PC-9 (cell line): ENCODE measurements at regions not wholly inside any gene's neighbourhood (a gene's known extent, or its start where the extent isn't known, plus 50 kb on each side); places are given as distances from the start of the nearest gene placed in this dataset.

Experiments used
- BruUV-seq: library from RNA; stranded (reverse); fragments of 400-500 nt; replicated peaks from 2 replicates; lab custom pipeline; 2021; lab: Mats Ljungman, UMichigan
- CTCF ChIA-PET: fragments of 300-600 bp; sonication (Branson Sonifier 250); formaldehyde crosslinking; loops from one replicate; lab custom pipeline; 2022; ENCODE audit warnings: antibody characterized with exemption; lab: Charles Lee
- POLR2A ChIA-PET: fragments of 300-600 bp; sonication (Branson Sonifier 250); formaldehyde crosslinking; loops from one replicate; lab custom pipeline; 2022; ENCODE audit warnings: antibody characterized with exemption; ENCODE audit not compliant: unreplicated experiment; lab: Charles Lee
- DNase-seq, 2 experiments: peaks; one replicate each; pipeline versions ENCODE4 v3.0.0 to v3.0.0-alpha.2; 2015 to 2022; ENCODE audit warnings: mixed read lengths in 1 of 2
- H2AFZ ChIP-seq: fragments of 200-600 bp; sonication (generic); 2 replicates; pipeline ENCODE4 v1.8.1; 2017; ENCODE audit warnings: antibody characterized with exemption
- H3F3A ChIP-seq: fragments of 200-600 bp; sonication (generic); 2 replicates; pipeline ENCODE4 v1.8.1; 2017; ENCODE audit warnings: antibody characterized with exemption, mild to moderate bottlenecking, low read depth; ENCODE audit not compliant: insufficient read depth
- H3K27ac ChIP-seq: fragments of 200-600 bp; sonication (generic); 2 replicates; pipeline ENCODE4 v1.6.1; 2016; ENCODE audit warnings: mixed run types
- H3K27me3 ChIP-seq: fragments of 200-600 bp; sonication (generic); 2 replicates; pipeline ENCODE4 v1.6.1; 2016; ENCODE audit warnings: low read depth, mixed run types; ENCODE audit not compliant: insufficient read depth
- H3K36me3 ChIP-seq: fragments of 200-600 bp; sonication (generic); 2 replicates; pipeline ENCODE4 v1.6.1; 2016; ENCODE audit warnings: low read depth, mixed run types
- H3K4me1 ChIP-seq: fragments of 200-600 bp; sonication (generic); replicated peaks from 2 replicates; pipeline ENCODE4 v1.6.1; 2016; ENCODE audit warnings: mixed run types; ENCODE audit not compliant: insufficient read depth
- H3K4me2 ChIP-seq: fragments of 200-600 bp; sonication (generic); 2 replicates; pipeline ENCODE4 v1.6.1; 2017; ENCODE audit warnings: mixed run types
- H3K4me3 ChIP-seq: fragments of 200-600 bp; sonication (generic); 2 replicates; pipeline ENCODE4 v1.6.1; 2016; ENCODE audit warnings: mixed run types
- H3K79me2 ChIP-seq: fragments of 200-600 bp; sonication (generic); 2 replicates; pipeline ENCODE4 v1.6.1; 2017; ENCODE audit warnings: low read depth, mixed run types
- H3K9me2 ChIP-seq: fragments of 200-600 bp; sonication (generic); 2 replicates; pipeline ENCODE4 v1.8.1; 2017; ENCODE audit warnings: mild to moderate bottlenecking; ENCODE audit not compliant: insufficient read depth
- H3K9me3 ChIP-seq: fragments of 200-600 bp; sonication (generic); 2 replicates; pipeline ENCODE4 v1.8.1; 2016; ENCODE audit warnings: low read depth; ENCODE audit not compliant: insufficient read depth
- H4K20me1 ChIP-seq: fragments of 200-600 bp; sonication (generic); 2 replicates; pipeline ENCODE4 v1.8.1; 2017; ENCODE audit not compliant: insufficient read depth
- CTCF ChIP-seq: fragments of 200-600 bp; sonication (generic); conservative IDR thresholded peaks from 2 replicates; pipeline ENCODE4 v1.6.1; 2017; ENCODE audit warnings: mixed run types, antibody characterized with exemption, mild to moderate bottlenecking, moderate library complexity
- EZH2 ChIP-seq: fragments of 200-600 bp; sonication (generic); IDR thresholded peaks from 2 replicates; pipeline ENCODE4 v1.8.0; 2017; ENCODE audit warnings: antibody characterized with exemption, low read depth
- intact Hi-C: fragments of 100-400 bp; cut with micrococcal nuclease; formaldehyde crosslinking; loops from one replicate; pipeline ENCODE4 v1.10.0; 2022; ENCODE audit not compliant: unreplicated experiment

DNA sequence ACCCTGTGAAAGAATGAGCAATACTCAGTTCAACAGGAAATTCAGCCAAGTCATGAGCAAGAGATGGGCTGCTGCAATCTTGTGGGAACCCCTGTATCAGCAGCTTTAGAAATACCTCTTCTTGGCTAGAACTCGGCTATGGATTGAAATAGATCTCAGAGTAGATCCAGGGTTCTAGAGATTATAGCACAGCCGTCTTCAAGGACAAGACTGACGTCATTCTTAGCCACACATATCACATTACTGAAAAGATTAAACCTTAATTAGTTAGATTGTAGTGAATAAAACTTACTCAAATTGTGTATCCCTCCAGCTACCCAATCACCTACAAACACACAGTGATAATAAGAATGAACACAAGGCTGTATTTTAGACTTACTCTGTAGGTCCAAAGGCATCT lies 776.4 kb downstream of the EPHA4 start:
- Histone ChIP-seq H3K4me1 (no peaks in the 10 kb centered on the region), H3K79me2 (no peaks in the 10 kb centered on the region), H3K27ac (no peak overlapping the region), H2AFZ (no peak overlapping the region), H3K9me3 (no peaks in the 10 kb centered on the region), H3K36me3 (no peaks in the 10 kb centered on the region), H3K9me2 (peaks cover 3% of the 10 kb centered on the region; the same call in 1 of the 2 replicates), H3K4me2 (no peak overlapping the region), H3K4me3 (no peak overlapping the region), H3K27me3 (no peaks in the 10 kb centered on the region), H3F3A (no peaks in the 10 kb centered on the region), H4K20me1 (no peaks in the 10 kb centered on the region)
- BruUV-seq = no TSS peak
- ChIA-PET POLR2A (no interaction called here), CTCF (no interaction called here)
- DNase-seq = no peak
- intact Hi-C loops = no loop called here
- TF ChIP-seq CTCF = no peak
- no peak for TF ChIP-seq EZH2

DNA sequence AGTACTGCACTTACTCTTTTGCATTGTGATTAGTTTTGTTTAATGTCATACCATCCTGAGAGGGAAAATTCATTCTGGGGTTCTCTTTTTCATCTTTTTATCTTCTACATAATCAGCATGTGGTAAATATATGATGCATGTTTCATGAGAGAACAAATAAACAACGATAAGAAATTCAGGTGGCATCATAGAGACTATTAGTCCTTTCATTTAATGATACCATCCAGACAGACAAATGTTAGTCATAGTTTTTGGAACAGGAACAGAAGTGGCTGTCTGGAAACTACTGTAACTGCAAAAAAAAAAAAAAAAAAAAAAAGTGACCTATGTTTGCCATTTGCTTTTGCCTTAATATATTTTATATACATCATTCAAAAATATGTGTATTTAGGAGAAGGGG lies 761.0 kb downstream of the EPHA4 start:
- Histone ChIP-seq H3K4me2 (peak overlapping the region; percentile 63), H2AFZ (no peak overlapping the region; the same call in 1 of the 2 replicates), H3K4me1 (peaks cover 32% of the 10 kb centered on the region), H4K20me1 (no peaks in the 10 kb centered on the region), H3K79me2 (no peaks in the 10 kb centered on the region), H3F3A (peaks cover 27% of the 10 kb centered on the region), H3K36me3 (no peaks in the 10 kb centered on the region), H3K9me3 (0 out of 2 replicates have a peak, but pooled peaks cover 4% of the 10 kb centered on the region), H3K4me3 (peak overlapping the region; percentile 32; the same call in 1 of the 2 replicates), H3K9me2 (no peaks in the 10 kb centered on the region), H3K27me3 (no peaks in the 10 kb centered on the region), H3K27ac (peak overlapping the region; percentile 87)
- ChIA-PET CTCF (no interaction called here), POLR2A (no interaction called here)
- TF ChIP-seq CTCF = no peak
- no peak for TF ChIP-seq EZH2
- no TSS peak for BruUV-seq
- peak in 1 of 2 experiments; percentile 65 for DNase-seq
- intact Hi-C loops = no loop called here

DNA sequence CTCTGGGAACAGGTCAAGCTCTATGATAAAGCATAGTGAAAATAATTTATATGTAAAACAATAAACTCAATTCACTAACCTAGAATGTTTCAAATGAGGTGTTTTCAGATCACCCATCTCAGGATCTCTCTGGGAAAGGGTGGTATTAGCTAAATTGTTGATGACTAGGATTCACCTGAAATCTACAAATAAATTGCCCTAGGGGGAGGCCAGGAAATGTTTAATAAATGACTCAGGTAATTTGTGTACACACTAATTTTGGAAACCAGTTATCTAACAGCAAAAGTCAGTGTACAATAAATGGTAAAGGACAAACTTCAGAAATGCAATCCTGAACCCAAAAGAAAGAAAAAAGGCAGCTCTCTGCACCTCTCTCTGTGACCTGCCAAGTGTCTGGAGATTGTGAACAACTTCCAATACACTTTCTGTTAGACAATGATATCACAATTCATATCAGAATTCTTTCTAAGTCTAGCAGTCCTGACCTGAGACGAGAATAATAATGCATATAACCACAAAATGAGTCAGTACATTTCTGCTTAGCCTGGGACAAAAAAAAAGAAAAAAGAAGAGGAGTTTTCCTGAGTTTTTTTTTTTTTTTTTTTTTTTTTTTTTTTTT lies 760.0 kb downstream of the EPHA4 start:
- no peaks in the 10 kb centered on the region for H3K9me2 ChIP-seq
- H3K79me2 ChIP-seq = no peaks in the 10 kb centered on the region
- TF ChIP-seq EZH2 (no peak), CTCF (no peak)
- peaks cover 32% of the 10 kb centered on the region for H3K4me1 ChIP-seq
- peaks cover 27% of the 10 kb centered on the region for H3F3A ChIP-seq
- H3K4me2 ChIP-seq = peak overlapping the region; percentile 63
- H3K9me3 ChIP-seq = no peaks in the 10 kb centered on the region
- peak overlapping the region; percentile 32; the same call in 1 of the 2 replicates for H3K4me3 ChIP-seq
- peak overlapping the region; percentile 87 for H3K27ac ChIP-seq
- no TSS peak for BruUV-seq
- ChIA-PET POLR2A (interaction anchor here (0.6 kb wide), 2 partner anchors 837 to 1005 kb away, joined by 3 to 4 read pairs; no protein-coding TSS in a partner anchor), CTCF (no interaction called here)
- H2AFZ ChIP-seq = no peak overlapping the region
- intact Hi-C loops = loop anchor here (1.0 to 2.0 kb wide), 3 partner anchors 35 to 761 kb away; partner anchors contain the start of gene EPHA4
- H4K20me1 ChIP-seq = no peaks in the 10 kb centered on the region
- peak; percentile 27 to 89 for DNase-seq
- H3K36me3 ChIP-seq = no peaks in the 10 kb centered on the region
- no peaks in the 10 kb centered on the region for H3K27me3 ChIP-seq
